Endodermal cell (in vitro differentiated cells): ENCODE measurements at regions not wholly inside any gene's neighbourhood (a gene's known extent, or its start where the extent isn't known, plus 50 kb on each side); places are given as distances from the start of the nearest gene placed in this dataset.

ENCODE experiments used
- DNase-seq: peaks from one replicate; pipeline ENCODE4 v3.0.0-alpha.2; 2017
- H3K27ac ChIP-seq: 2 replicates; pipeline ENCODE4 v1.5.1; 2013; ENCODE audit warnings: mild to moderate bottlenecking, low read depth, low read length, moderate library complexity
- H3K27me3 ChIP-seq: 2 replicates; pipeline ENCODE4 v1.6.1; 2013; ENCODE audit warnings: mild to moderate bottlenecking, low read length, moderate library complexity; ENCODE audit not compliant: insufficient read depth, control insufficient read depth, poor library complexity, severe bottlenecking
- H3K36me3 ChIP-seq: 2 replicates; pipeline ENCODE4 v1.7.0; 2013; ENCODE audit warnings: mild to moderate bottlenecking, low read length, moderate library complexity; ENCODE audit not compliant: control insufficient read depth, insufficient read depth
- H3K4me1 ChIP-seq: one replicate; pipeline ENCODE4 v1.7.0; 2013; ENCODE audit warnings: low read length; ENCODE audit not compliant: control insufficient read depth, insufficient read depth
- H3K4me3 ChIP-seq: 2 replicates; pipeline ENCODE4 v1.5.1; 2013; ENCODE audit warnings: mild to moderate bottlenecking, low read length, moderate library complexity
- H3K9ac ChIP-seq: 2 replicates; pipeline ENCODE4 v1.6.1; 2013; ENCODE audit warnings: mild to moderate bottlenecking, low read length, moderate library complexity; ENCODE audit not compliant: poor library complexity, severe bottlenecking; ENCODE audit errors: extremely low read depth
- H3K9me3 ChIP-seq: 2 replicates; pipeline ENCODE4 v1.6.1; 2013; ENCODE audit warnings: mild to moderate bottlenecking, low read length, moderate library complexity; ENCODE audit not compliant: control insufficient read depth
- H3K27ac Mint-ChIP-seq: 2 replicates; pipeline ENCODE4 v1.8.0; 2020; ENCODE audit warnings: mixed read lengths
- H3K27me3 Mint-ChIP-seq: 2 replicates; pipeline ENCODE4 v1.8.0; 2021; ENCODE audit warnings: mild to moderate bottlenecking, mixed read lengths; ENCODE audit not compliant: insufficient read depth
- H3K36me3 Mint-ChIP-seq: 2 replicates; pipeline ENCODE4 v1.8.0; 2020; ENCODE audit warnings: low read depth, mixed read lengths
- H3K4me1 Mint-ChIP-seq: 2 replicates; pipeline ENCODE4 v1.8.0; 2020; ENCODE audit warnings: mixed read lengths
- H3K4me3 Mint-ChIP-seq: 2 replicates; pipeline ENCODE4 v1.8.0; 2020; ENCODE audit warnings: mild to moderate bottlenecking, moderate library complexity, mixed read lengths
- H3K9me3 Mint-ChIP-seq: 2 replicates; pipeline ENCODE4 v1.8.0; 2020; ENCODE audit warnings: mild to moderate bottlenecking, mixed read lengths
- CTCF ChIP-seq: fragments of 200-600 bp; sonication (generic); conservative IDR thresholded peaks from 2 replicates; pipeline ENCODE4 v1.5.0; 2021; ENCODE audit warnings: antibody characterized with exemption, mild to moderate bottlenecking
- WGBS, 2 experiments: methylation state at CpG; one replicate each; pipeline versions ENCODE4 v1.1.5 to v1.1.7; 2013; ENCODE audit warnings: missing lambda C conversion rate in 2 of 2, mixed read lengths in 1 of 2; ENCODE audit not compliant: insufficient coverage in 1 of 2, insufficient read length in 1 of 2; 5-methylcytosine and 5-hydroxymethylcytosine counted together

GRCh38 chr2:146241023-146241422 is 1603.8 kb upstream of the ACVR2A start:
- Mint-ChIP-seq H3K27me3 (no peaks in the 10 kb centered on the region), H3K4me1 (peaks cover 19% of the 10 kb centered on the region), H3K27ac (no peak overlapping the region), H3K4me3 (no peak overlapping the region), H3K36me3 (no peaks in the 10 kb centered on the region), H3K9me3 (no peaks in the 10 kb centered on the region)
- WGBS, 2 experiments, result 82 to 88% methylated on average over 1 of the region's 1 CpG
- H3K4me3 ChIP-seq, result no peak overlapping the region
- DNase-seq, result no peak
- no peak for TF ChIP-seq CTCF
- no peak overlapping the region for H3K9ac ChIP-seq
- H3K9me3 ChIP-seq, result no peaks in the 10 kb centered on the region
- no peaks in the 10 kb centered on the region for H3K36me3 ChIP-seq
- no peaks in the 10 kb centered on the region for H3K27me3 ChIP-seq
- H3K4me1 ChIP-seq, result no peaks in the 10 kb centered on the region
- no peak overlapping the region for H3K27ac ChIP-seq

- Mint-ChIP-seq H3K27me3 (no peaks in the 10 kb centered on the region), H3K4me1 (peaks cover 21% of the 10 kb centered on the region), H3K27ac (no peak overlapping the region), H3K36me3 (no peaks in the 10 kb centered on the region), H3K4me3 (no peak overlapping the region), H3K9me3 (no peaks in the 10 kb centered on the region)
- 89% methylated on average over 2 of the region's 2 CpGs; no CpG with 5 or more reads in 1 of the 2 experiments for WGBS, 2 experiments
- Histone ChIP-seq H3K27me3 (no peaks in the 10 kb centered on the region), H3K9ac (no peak overlapping the region), H3K36me3 (no peaks in the 10 kb centered on the region), H3K4me1 (no peaks in the 10 kb centered on the region), H3K9me3 (no peaks in the 10 kb centered on the region), H3K27ac (no peak overlapping the region), H3K4me3 (no peak overlapping the region)
- no peak for TF ChIP-seq CTCF
- DNase-seq, result peak; percentile 64
Measured at GRCh38 chr2:146240391-146240790, 1604.4 kb upstream of the ACVR2A start.

- H3K36me3 ChIP-seq, result no peaks in the 10 kb centered on the region
- WGBS, 2 experiments, result 87 to 94% methylated on average over 2 of the region's 2 CpGs
- H3K4me1 ChIP-seq, result no peaks in the 10 kb centered on the region
- Mint-ChIP-seq H3K9me3 (no peaks in the 10 kb centered on the region), H3K4me1 (peaks cover 17% of the 10 kb centered on the region), H3K4me3 (no peak overlapping the region), H3K36me3 (no peaks in the 10 kb centered on the region), H3K27me3 (no peaks in the 10 kb centered on the region), H3K27ac (no peak overlapping the region)
- no peak for TF ChIP-seq CTCF
- H3K27me3 ChIP-seq, result no peaks in the 10 kb centered on the region
- no peak overlapping the region for H3K27ac ChIP-seq
- DNase-seq, result no peak
- no peak overlapping the region for H3K4me3 ChIP-seq
- H3K9ac ChIP-seq, result no peak overlapping the region
- no peaks in the 10 kb centered on the region for H3K9me3 ChIP-seq
Measured at GRCh38 chr2:146239392-146240135, 1605.3 kb upstream of the ACVR2A start.
